COLO829 (cell line): ENCODE measurements at regions not wholly inside any gene's neighbourhood (a gene's known extent, or its start where the extent isn't known, plus 50 kb on each side); places are given as distances from the start of the nearest gene placed in this dataset.
"Not testable (repeated sequence)": the region's sequence is repeated elsewhere in the genome, so short reads cannot be mapped to it uniquely, and the experiment has no call there.

Experiments used
- DNase-seq: peaks from one replicate; pipeline ENCODE4 v3.0.0; 2012; ENCODE audit warnings: low spot score

DNA sequence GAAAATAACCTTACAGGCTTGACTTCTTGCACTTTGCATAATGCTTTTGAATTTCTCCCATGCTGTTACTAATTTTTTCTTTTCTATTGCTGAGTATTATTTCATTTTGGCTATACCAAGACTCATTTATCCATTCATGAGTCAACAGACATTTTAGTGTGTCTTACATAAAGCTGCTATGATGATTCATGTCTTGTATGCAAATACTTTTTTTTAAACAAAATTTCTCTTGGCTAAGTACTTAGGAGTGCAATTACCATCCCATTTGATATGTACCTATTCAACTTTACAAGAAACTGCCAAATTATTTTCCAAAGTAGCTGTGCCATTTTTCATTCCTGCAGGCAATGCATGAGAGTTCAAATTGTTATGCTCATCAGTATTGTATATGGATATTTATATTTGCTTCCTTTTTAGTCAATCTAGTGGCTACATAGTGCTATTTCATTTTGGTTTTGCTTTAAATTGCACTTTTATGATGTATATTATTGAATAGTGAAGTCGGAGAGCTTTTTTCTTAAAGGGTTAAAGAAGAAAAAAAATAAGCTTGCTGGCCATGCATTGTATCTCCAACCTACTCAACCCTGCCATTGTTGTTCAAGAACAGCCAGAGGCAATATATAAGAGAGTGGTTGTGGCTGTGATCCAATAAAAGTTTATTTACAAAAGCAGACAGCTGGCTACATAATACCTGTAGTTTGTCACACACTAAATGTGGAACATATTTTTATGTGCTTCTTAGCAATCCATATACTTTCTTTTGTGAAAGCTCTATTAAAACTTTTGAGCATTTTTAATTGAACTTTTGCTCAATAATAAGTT, 862.8 kb downstream of the KCNT2 start:
- no peak for DNase-seq

DNA sequence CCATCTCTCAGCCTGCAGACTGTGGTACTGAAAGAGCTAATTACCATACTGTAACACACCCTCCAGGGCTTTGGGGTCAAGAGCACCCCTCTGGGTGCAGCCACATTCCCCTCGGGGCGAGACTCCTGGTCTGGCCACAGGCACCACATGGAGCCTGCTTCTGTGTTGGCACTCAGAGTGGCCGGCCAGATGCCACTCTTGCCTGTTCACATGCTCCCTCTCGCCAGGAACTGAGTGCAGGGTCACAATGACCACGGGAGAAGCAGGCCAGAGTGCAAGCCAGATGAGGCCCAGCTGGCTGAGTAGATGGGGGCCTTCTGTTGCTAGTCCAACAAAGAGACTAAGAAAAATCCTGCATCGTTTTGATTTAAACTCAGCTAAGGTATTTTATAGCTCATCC, 864.0 kb downstream of the KCNT2 start:
- DNase-seq: no peak

DNA sequence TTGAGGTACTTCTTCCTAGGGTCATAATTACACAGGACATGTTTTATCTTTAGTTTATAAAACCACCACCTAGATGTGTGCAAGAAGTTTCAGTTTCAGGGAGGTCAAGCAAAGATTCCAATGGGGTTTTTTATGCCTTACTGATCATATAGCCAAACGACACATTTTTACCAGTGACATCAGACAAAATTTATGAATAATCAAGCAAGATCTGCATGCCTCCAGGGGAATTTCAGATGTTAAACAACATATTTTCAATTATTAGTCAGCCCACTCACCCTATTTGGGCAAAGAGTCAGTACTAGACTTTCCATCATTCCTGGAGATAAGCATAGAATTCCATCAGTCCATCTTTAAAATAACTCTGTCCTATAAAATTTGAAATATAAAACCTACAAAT, 867.4 kb downstream of the KCNT2 start:
- DNase-seq: no peak

DNA sequence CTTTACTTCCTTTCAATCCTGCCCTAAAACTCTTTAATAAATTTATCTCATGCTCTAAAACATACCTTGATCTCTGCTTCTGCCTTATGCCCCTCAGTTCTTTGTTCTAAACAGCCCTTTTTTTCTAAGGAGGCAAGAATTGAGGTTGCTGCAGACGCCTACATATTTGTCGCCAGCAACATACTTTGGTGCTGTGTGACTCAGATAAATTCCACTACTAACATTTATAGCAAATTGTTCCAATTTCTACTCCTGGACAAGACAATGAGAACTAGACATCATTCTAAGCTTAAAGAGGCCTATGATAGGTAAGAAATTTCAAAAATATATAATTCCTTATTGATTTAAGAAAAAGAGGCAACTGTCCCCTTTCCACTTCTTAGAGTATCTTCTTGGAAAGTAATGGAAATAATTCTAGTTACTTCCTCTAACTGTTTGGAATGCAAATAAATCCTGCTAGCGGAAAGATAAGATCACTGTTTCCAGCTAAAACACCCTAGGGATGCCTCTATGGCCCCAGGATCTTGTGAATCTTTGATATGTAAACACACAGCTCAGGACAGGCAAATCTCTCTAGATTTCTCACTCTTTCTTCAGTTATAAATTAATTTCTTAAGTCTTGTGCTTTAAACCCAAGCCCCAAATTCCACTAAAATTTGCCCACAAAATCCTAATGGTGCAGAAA, 869.1 kb downstream of the KCNT2 start:
- no peak for DNase-seq

DNA sequence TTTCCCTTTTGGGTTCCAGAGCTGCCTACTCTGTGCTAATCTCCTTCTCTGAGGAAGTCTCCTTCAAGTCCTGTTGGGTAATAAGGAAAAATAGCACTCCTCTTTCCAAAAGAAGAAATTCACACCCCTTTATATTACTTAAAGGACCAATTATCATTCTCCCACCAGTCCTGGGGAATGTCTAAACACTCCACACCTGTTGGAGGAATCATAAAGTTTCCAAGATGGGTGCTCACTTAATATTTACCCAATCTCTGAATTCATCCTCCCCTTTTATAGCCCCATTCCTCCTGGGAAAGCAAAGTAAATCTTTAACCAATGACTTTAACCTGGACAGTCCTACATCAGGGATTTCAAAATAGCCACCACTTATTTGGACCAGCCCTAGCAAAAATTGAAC, 873.1 kb downstream of the KCNT2 start:
- no peak for DNase-seq

DNA sequence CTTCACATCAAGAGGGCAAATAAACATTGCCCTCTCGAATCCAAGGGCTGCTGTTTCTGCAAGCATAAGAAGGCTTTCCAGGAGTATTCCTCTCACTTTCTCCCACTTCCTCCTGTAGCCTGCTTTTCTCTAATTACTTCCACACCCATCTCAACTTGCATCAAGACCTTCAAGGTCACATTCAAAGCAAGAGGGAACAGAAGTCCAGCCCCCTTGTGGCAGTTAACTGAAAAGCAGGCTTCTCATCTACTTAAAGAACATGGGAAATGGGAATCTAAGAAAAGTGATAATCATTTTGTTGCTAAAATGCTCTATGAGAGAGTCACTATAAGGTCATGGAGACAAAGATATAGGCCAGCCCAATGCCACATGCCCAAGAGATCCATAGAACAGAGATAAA, 874.4 kb downstream of the KCNT2 start:
- DNase-seq: no peak

DNA sequence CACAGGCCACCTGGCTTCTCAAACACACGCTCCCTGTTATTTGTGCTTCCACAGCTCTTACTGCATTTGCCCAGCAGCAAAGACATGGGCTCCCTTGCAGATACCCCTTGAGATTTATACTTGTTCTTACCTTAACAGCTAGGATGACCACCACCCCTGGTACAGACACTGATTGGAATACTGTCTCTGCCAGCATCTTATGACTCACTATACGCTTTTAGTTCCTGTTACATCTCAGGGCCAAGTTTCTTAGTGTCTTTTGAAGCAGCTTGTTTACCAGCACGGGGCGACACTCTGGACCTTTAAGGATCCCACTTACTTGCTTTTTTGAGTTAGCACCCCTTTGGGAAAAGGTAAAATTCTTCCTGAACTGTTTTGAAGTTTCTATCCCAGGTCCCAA, 874.8 kb downstream of the KCNT2 start:
- DNase-seq: no peak

DNA sequence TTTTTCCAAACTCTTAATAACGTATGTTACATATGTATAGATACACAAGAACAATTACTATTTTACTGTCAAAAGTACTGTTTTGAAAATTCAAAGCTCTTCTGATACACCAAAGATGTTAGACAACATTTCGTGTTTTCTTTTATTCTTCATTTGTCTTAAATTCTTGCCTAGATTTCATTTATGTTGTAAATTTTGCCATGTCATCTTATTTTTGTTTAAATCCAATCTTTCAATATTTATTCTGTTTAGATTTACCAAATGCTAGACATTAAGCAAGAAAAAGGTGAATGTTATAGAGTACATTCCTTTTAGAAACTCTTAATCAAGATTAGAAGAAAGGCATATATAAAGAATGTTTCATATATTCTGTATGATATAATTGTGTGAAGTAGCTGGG, 876.9 kb downstream of the KCNT2 start:
- DNase-seq: no peak

DNA sequence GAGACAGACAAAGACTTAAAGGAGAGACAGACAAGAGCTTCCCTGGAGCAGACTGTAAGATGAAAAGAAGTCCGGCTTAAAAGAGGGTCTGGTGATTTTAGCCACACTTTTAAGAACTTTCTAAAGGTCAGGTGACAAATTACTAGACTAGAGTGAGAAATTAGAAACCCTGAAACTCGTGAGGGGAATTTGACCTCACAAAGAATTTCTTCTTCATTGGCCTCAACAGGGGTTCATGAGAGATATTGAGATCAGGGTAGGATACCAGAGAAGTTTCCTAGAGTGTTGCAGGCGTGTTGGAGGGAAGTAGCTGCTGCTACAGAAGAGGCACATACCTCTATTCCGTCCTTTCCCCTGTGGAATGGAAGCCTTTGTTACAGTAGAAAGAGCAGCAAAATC, 884.4 kb downstream of the KCNT2 start:
- DNase-seq: no peak

DNA sequence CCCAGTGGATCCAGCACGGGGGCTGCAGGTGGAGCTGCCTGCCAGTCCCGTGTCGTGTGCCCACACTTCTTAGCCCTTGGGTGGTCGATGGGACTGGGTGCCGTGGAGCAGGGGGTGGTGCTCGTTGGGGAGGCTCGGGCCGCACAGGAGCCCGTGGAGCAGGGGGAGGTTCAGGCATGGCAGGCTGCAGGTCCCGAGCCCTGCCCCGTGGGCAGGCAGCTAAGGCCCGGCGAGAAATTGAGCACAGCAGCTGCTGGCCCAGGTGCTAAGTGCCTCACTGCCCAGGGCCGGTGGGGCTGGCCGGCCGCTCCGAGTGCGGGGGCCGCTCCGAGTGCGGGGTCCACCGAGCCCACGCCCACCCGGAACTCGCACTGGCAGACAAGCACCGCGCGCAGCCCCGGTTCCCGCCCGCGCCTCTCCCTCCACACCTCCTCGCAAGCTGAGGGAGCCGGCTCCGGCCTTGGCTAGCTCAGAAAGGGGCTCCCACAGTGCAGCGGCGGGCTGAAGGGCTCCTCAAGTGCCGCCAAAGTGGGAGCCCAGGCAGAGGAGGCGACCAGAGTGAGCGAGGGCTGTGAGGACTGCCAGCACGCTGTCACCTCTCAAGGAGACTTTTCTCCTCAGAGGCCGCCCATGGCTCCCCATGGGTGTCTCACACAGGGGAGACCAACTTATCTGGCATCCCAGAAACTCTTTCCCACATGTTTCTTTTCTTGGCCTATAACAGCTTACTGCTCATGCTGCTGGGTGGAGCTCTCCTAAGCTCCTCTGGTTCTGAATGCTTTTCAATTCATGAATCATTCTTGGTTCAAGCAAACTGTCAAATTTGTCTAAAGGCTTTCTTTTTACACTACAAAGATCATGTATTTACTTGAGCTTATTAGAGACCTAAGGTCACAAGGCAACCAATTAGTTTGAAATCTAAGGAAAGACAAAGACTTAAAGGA, 885.1 kb downstream of the KCNT2 start:
- DNase-seq: not testable (repeated sequence)

DNA sequence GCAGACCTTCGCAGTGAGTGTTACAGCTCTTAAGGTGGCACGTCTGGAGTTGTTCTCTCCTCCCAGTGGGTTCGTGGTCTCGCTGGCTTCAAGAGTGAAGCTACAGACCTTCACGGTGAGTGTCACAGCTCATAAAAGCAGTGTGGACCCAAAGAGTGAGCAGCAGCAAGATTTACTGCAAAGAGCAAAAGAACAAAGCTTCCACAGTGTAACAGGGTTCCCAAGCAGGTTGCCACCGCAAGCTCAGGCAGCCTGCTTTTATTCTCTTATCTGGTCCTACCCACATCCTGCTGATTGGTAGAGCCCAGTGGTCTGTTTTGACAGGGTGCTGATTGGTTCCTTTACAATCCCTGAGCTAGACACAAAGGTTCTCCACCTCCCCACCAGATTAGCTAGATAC, 886.1 kb downstream of the KCNT2 start:
- DNase-seq: not testable (repeated sequence)

DNA sequence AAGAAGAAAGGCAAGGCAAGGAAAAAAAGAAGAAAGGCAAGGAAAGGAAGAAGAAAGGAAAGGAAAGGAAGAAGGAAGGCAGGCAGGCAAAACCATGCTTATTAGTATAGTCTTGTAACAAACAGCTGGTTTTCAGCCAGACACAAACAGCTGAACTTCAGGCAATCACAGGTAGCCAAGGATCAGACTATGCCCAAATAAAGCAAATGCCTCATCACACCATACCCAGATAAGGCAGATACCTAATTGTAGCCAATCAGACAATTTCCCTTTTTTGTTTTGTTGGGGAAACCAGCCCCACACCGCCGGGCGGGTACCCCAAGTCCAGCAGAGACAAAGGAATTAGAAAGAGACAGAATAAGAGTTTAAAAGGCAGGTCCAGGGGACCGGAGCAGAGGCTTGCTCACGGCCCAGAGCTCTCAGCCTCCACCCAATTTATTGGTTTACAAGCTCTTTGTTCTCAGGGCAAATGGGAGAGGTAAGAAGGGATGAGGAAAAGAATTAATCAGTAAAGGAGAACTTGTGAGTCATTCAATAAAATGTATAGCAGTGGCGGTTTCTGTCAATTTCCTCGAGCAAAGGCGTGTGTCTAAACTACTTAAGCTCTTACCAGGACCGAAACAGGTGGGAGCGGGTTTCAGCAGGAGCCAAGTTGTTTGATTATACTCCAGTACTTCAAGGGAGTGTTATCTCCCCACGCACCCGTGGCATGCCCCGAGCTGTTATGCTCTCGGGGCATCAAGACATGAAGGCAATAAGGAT, 886.8 kb downstream of the KCNT2 start:
- no peak for DNase-seq

DNA sequence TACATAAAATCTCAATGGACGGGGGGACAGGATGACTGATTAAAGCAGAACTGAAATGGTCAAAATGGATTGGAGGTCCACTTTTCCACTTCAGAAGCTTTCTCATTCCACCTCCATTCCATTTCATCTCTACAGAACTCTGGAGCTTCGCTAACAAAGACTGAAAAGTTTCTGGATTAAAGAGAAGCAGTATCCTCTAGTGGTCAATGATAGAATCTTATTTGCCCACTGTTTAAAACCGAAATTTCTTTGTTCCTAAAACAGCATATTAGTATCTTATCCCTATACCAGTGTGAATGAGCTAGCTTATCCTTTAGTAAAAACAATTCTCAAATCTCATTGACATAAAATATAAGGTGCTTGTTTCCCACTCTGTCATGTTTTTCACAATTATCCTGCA, 890.6 kb downstream of the KCNT2 start:
- DNase-seq: peak; percentile 74

DNA sequence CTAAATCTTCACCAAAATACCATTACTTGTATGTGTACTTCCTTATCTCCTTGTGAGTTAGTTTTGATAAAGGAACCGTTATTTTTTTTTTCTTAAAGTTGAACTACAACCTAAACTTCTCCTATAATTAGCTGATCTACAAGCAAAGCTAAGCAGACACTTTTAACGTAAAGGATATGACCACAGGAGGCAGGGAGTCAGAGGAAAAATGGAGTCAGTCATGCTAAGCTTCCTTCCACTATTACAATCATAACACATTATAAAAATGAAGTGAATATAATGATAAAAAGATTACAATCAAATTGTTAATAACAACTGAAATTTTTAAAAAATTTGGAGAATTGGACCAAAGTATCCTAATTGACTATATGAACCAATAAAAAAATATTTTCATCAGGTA, 892.6 kb downstream of the KCNT2 start:
- no peak for DNase-seq

DNA sequence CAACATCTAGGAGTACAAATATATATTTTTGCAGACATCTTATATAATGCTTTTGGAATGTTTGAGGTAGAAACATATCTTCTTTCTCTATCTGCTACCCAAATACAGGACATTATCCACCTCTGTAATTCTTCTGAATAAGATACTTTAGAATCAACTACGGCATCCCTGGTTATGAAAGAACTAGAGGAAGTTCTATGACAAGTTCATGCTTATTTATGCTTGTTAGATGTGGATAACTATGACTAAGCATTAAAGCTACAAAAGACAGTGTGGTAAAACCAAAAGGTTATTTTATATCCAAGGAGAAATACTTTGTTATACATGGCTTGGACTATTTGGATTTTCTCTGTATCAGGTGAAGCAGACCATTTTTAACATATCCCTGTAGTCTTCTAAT, 894.0 kb downstream of the KCNT2 start:
- DNase-seq: peak; percentile 23

DNA sequence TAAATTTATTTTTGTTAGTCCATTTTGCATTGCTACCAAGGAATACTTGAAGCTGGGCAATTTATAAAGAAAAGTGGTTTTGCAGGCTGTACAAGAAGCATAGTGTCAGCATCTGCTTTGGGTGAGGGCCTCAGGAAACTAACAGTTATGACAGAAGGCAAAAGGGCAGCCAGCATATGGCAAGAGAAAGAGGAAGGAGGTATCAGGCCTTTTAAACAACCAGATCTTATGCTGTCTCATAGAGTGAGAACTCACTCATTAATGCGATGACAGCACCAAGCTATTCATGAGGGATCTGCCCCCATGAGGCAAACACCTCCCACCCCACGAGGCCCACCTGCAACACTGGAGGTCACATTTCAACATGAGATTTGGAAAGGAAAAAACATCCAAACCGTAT, 898.4 kb downstream of the KCNT2 start:
- no peak for DNase-seq

DNA sequence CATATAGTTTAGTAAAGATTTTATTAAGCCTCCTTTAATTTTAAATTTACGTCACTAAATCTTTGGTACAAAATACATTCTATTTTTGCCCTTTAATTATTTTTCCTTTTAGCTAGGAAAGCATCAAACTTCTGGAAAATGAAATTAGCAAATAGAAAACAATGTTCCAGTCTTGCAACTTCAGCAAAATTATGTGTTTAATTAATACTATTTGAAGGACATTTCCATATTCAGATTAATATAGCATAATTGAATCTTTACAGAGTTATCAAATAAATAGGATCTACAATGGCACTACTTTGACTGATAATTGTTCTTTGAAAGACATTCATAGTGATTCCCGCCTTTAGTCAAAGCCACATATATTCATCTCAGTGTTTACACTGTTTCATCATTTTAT, 904.2 kb downstream of the KCNT2 start:
- DNase-seq: no peak

DNA sequence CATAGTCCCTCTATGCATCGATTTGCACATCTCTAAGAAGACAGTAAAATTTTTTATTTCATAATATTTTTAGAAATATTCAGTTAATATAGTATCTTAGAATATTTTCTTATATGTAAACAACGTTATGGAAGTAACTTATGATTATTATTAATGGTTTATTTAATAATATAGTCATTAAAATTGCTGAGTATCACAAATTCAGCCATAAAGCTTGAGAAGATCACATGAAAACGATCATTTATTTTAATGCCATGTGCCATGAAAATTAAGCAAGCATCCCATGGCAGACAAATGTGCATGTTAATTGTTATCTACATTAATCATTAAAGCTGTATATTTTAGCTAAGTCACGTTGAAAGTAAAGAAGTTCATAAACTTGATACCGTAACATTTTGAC, 907.1 kb downstream of the KCNT2 start:
- no peak for DNase-seq

DNA sequence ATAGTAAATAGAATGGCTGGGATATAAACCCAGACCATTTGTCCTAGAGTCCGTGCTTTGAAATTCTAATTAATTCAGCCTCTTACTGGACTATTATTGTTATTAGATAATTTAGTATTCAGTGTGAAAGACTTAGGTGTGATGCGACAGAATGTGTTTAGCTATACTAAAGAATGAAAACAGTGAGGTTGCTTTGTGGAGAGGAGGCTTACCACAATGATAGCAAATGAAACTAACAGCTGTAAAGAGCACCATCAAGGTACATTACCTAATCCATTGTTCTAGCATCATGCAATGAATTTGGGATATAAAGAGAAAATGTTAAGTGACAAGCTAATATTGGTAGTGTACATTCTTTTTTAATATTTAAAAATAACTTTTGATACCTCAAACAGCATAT, 911.1 kb downstream of the KCNT2 start:
- DNase-seq: no peak

DNA sequence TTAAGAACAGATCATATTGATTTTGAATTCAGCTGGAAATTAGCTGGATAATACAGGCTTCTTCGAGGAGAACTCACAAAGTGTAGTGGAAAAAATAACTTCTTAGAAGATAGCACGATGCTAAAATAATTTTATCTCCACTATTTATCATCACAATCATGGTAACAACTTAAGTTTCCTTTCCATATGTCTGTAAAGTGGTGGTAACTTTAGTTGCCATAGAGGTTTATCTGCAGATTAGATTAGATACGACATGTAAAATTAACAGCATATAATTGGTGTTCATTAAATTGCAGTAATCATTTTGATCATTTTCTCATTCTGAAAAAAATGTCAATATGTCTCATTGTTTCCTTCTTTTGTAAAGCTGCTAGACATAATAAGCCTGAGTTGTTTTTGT, 921.5 kb downstream of the KCNT2 start:
- no peak for DNase-seq

DNA sequence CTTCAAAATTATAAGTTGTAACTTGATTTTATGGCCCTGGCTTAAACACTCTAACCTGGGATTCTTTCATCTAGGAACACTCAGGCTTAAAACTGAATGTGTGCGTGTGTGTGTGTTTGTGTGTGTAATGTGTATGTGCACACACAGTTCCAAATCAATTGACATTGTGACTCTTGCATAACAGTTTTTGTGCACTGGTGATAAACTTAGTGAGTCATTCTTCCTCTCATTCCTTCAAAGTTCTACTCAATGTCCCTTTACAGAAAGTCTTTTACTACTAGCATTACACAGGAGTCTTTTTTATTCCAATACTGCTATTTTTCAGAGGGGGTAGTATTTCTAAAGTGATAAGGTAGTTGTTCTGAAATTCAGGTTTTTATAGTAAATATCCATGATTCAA, 943.6 kb downstream of the KCNT2 start:
- peak; percentile 50 for DNase-seq
